ENCODE measurements at regions not wholly inside any gene's neighbourhood (a gene's known extent, or its start where the extent isn't known, plus 50 kb on each side); places are given as distances from the start of the nearest gene placed in this dataset.
"Not testable (repeated sequence)": the region's sequence is repeated elsewhere in the genome, so short reads cannot be mapped to it uniquely, and the experiment has no call there.

- Histone ChIP-seq H2AFZ (ENCODE audit: low read length) (no peak overlapping the region), H4K91ac (ENCODE audit: insufficient read length, low read depth, low read length) (no peak overlapping the region), H3K14ac (ENCODE audit: insufficient read depth, low read length) (no peak overlapping the region), H2AK5ac (ENCODE audit: insufficient read length, low read length) (no peak overlapping the region), H3K9ac (ENCODE audit: extremely low read depth, insufficient read length, low read length) (no peak overlapping the region), H3K4me1 (ENCODE audit: insufficient read depth, low read length) (no peaks in the 10 kb centered on the region), H3K27ac (ENCODE audit: insufficient read length, low read depth, low read length) (no peak overlapping the region), H3K56ac (ENCODE audit: insufficient read length, low read depth, low read length) (no peak overlapping the region), H4K5ac (ENCODE audit: insufficient read length, low read depth, low read length) (no peak overlapping the region), H4K8ac (replicated peaks; ENCODE audit: insufficient read length, low read depth, low read length) (no peak overlapping the region), H3T11ph (ENCODE audit: low read length) (no peak overlapping the region), H3K23me2 (ENCODE audit: insufficient read length, low read depth, low read length, poor library complexity, severe bottlenecking) (no peaks in the 10 kb centered on the region), H3K79me1 (ENCODE audit: insufficient read depth, low read depth, low read length, poor library complexity, severe bottlenecking) (no peaks in the 10 kb centered on the region), H2BK5ac (ENCODE audit: insufficient read length, low read length) (no peak overlapping the region), H3K79me2 (ENCODE audit: insufficient read depth, low read length) (no peaks in the 10 kb centered on the region), H2BK20ac (ENCODE audit: low read depth, low read length, poor library complexity, severe bottlenecking) (no peak overlapping the region), H3K4me2 (ENCODE audit: insufficient read depth, insufficient read length, low read length) (no peak overlapping the region), H4K20me1 (ENCODE audit: control insufficient read depth, insufficient read depth, insufficient read length) (no peaks in the 10 kb centered on the region), H3K27me3 (ENCODE audit: insufficient read depth, low read length) (no peaks in the 10 kb centered on the region), H2BK120ac (ENCODE audit: low read depth, low read length, poor library complexity, severe bottlenecking) (no peak overlapping the region), H3K18ac (ENCODE audit: insufficient read length, low read depth, low read length) (no peak overlapping the region), H2BK15ac (ENCODE audit: low read depth, low read length) (no peak overlapping the region), H3K9me3 (ENCODE audit: control insufficient read depth, low read depth, low read length) (no peaks in the 10 kb centered on the region), H3K4ac (ENCODE audit: low read depth, low read length) (no peak overlapping the region), H3K23ac (ENCODE audit: insufficient read length, low read depth, low read length) (no peak overlapping the region), H2BK12ac (ENCODE audit: insufficient read length, low read depth, low read length) (no peak overlapping the region)
- Mint-ChIP-seq H3K4me3 (no peak overlapping the region), H3K27me3 (ENCODE audit: low read depth) (no peaks in the 10 kb centered on the region), H3K4me1 (no peaks in the 10 kb centered on the region), H3K27ac (no peak overlapping the region), H3K36me3 (ENCODE audit: insufficient read depth in 1 of 3, low read depth in 3 of 3) (no peaks in the 10 kb centered on the region), H3K9me3 (no peaks in the 10 kb centered on the region)
- TF ChIP-seq CTCF (conservative IDR thresholded peaks at IDR 0.05), result no peak
- no CpG with 5 or more reads among the region's 2 CpGs for WGBS (ENCODE audit: extremely low coverage, insufficient read length, low lambda C conversion rate)
- no peak for DNase-seq
Observed at GRCh38 chr13:50494138-50494537, 349.4 kb downstream of the DLEU7 start.

DNA sequence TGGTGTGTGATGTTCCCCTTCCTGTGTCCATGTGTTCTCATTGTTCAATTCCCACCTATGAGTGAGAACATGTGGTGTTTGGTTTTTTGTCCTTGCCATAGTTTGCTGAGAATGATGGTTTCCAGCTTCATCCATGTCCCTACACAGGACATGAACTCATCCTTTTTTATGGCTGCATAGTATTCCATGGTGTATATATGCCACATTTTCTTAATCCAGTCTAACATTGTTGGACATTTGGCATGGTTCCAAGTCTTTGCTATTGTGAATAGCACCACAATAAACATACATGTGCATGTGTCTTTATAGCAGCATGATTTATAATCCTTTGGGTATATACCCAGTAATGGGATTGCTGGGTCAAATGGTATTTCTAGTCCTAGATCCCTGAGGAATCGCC lies 340.3 kb downstream of the DLEU7 start:
- H3K9ac ChIP-seq (ENCODE audit: extremely low read depth, insufficient read length, low read length); H2BK5ac ChIP-seq (ENCODE audit: insufficient read length, low read length); H2BK12ac ChIP-seq (ENCODE audit: insufficient read length, low read depth, low read length); H3K9me3 ChIP-seq (ENCODE audit: control insufficient read depth, low read depth, low read length); H3K23me2 ChIP-seq (ENCODE audit: insufficient read length, low read depth, low read length, poor library complexity, severe bottlenecking); H3K27me3 ChIP-seq (ENCODE audit: insufficient read depth, low read length); H3K36me3 Mint-ChIP-seq (ENCODE audit: insufficient read depth in 1 of 3, low read depth in 3 of 3); H4K5ac ChIP-seq (ENCODE audit: insufficient read length, low read depth, low read length); H2BK15ac ChIP-seq (ENCODE audit: low read depth, low read length); H3K4me1 ChIP-seq (ENCODE audit: insufficient read depth, low read length); H3K27ac Mint-ChIP-seq; H3K56ac ChIP-seq (ENCODE audit: insufficient read length, low read depth, low read length); H4K91ac ChIP-seq (ENCODE audit: insufficient read length, low read depth, low read length); H3K4me3 Mint-ChIP-seq; H3K4me1 Mint-ChIP-seq; H3K4me2 ChIP-seq (ENCODE audit: insufficient read depth, insufficient read length, low read length); H3K18ac ChIP-seq (ENCODE audit: insufficient read length, low read depth, low read length); H3K4ac ChIP-seq (ENCODE audit: low read depth, low read length); H3K79me2 ChIP-seq (ENCODE audit: insufficient read depth, low read length); H4K8ac ChIP-seq (replicated peaks; ENCODE audit: insufficient read length, low read depth, low read length); H2AFZ ChIP-seq (ENCODE audit: low read length); H3K79me1 ChIP-seq (ENCODE audit: insufficient read depth, low read depth, low read length, poor library complexity, severe bottlenecking); H4K20me1 ChIP-seq (ENCODE audit: control insufficient read depth, insufficient read depth, insufficient read length); H3K27ac ChIP-seq (ENCODE audit: insufficient read length, low read depth, low read length); H3K27me3 Mint-ChIP-seq (ENCODE audit: low read depth); H2BK20ac ChIP-seq (ENCODE audit: low read depth, low read length, poor library complexity, severe bottlenecking); H2BK120ac ChIP-seq (ENCODE audit: low read depth, low read length, poor library complexity, severe bottlenecking); H3T11ph ChIP-seq (ENCODE audit: low read length); H3K14ac ChIP-seq (ENCODE audit: insufficient read depth, low read length); DNase-seq; H3K23ac ChIP-seq (ENCODE audit: insufficient read length, low read depth, low read length); H2AK5ac ChIP-seq (ENCODE audit: insufficient read length, low read length): not testable (repeated sequence)
- peaks cover 7 to 10% of the 10 kb centered on the region in 2 experiments for H3K9me3 Mint-ChIP-seq
- whole genome bisulfite sequencing (ENCODE audit: extremely low coverage, insufficient read length, low lambda C conversion rate), result no CpG with 5 or more reads among the region's 1 CpG

All from H9 (cell line).